Esophagus mucosa (tissue), 1 donor: ENCODE measurements at regions not wholly inside any gene's neighbourhood (a gene's known extent, or its start where the extent isn't known, plus 50 kb on each side); places are given as distances from the start of the nearest gene placed in this dataset.

Source experiments
- ATAC-seq: fragments of 200-7000 bp; cut with Tn5 transposase; one replicate; pipeline ENCODE4 v1.9.1; 2020
- donor health status: DM: yes; HTN: yes; CAD: no.

DNA sequence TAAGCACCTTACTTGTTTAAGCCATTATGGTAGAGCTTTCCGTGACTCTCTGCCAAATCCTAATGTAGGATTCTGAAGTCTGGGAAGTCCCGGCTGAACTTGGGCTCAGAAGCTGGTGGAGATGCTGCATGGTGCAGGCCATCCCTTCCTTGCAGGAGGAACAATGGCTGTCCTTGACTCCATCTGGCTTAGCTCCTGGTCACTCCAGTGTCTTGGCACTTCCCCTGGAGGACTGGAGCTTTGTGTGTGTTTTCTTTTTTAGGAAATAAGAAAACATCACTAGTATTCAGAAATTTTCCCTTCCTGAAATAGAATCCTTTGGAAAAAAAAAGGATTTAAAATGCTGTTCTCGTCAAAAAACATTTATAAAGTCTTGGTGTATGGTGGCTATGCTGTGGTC is 209.3 kb upstream of the ROPN1 start:
- no peak for ATAC-seq

DNA sequence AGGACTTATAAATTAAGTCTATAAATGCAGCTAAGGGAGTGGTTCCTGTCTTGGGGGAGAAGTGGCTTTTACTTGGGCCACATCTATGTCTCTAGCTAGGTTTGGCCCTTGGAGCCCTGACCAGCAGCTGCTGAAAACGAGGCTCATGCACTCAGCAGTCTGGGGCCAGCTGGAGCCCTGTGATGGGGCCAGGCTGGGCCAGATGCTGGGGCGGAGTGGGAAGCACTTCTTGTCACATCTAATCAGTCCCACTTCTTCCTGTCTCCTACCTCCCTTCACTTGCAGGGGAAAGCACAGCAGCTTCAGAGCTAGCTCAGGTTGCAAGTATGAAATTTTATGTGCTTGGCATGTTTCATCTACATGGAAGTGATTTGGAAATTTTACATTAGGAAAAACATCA is 209.9 kb upstream of the ROPN1 start:
- ATAC-seq = no peak

DNA sequence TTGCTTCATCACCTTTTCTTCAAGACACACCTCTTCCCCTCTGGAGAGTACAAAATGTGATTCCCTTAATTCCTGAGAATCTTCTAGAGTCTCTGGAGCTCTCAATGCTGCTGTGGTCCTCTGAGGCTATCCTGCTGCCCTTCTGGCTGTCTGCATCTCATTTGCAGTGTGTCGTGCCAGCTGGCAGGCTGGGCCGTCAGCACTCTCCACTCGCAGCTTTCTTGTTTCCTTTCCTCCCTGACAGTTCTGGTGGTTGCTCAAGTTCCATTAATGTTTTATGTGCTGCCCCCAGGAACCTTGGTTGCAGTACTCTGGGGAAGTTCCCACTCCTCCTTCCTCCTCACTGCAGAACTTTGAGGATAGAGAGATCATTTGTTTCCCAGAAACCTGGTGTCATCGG is 210.8 kb upstream of the ROPN1 start:
- no peak for ATAC-seq

DNA sequence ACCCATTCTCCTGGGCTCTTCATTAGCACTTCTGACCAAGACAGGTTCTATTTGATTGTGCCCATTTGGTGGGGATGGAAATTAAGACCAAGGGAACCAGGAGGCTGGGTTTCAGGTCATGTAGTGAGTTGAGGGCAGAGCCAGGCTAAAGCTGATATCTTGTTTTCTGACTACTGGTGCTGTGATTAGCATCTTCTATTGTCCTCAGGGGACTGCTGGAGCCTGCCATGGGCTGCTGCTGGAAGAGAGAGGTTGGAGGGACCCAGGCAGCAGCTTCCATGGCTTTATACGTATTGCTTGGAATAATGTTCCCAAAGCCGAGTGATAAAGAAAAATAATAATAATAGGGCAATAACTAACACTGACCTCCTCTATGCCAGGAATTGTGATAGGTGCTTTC is 211.4 kb upstream of the ROPN1 start:
- no peak for ATAC-seq

DNA sequence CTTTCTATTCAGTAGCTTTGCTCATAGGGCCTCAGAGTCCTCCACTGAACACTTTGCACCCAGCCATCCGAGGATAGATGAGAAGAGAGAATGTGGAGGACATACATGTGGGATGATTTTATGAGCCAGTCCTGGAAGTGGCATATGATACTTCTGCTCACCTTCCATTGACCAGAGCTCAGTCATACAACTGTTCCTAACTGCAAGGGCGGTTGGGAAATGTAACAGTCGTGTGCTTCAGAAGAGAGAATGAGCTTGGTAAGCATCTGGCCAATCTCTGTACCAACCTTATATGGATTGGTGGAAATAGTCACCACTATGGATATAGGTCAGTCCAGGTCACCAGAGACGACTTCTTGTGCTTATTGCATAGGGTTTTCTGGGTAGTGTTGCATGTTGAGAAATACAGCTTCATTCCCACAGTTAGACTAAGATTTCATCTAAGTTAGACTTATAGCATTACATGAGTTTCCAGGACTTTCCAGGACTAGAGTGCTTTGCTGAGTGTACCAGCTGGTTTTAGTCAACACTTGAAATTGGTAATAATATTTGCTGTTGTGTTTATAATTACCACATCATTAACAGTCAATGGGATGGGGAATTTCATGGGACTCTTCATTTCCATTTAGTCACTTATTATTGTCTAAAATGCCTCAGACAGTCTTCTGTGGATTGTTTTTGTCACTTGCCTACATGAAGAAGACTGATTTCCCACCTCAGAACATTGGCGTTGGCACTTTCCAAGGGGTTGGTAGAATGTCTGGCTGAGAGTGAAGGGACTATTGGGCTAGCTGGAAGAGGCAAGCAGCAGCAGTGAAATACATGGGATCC is 214.5 kb upstream of the ROPN1 start:
- no peak for ATAC-seq

DNA sequence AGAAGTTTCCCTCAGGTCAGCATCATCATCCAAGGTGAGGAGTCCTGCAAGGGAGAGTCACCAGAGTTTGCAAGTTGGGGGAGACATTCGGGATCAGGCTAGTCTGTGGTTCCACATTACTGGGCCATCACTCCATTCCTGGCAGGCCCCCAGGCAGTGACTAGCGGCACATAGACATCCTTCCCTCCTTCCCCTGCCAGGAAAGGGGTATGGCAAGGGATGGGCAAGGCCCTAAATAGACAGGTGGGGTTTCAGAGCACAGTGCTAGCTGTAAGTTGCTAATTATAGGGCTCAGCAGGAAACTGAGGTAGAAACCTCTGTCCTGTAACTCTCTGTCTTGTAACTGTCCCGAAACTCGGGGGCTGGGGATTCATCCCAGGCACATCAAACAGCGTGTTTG is 215.2 kb upstream of the ROPN1 start:
- no peak for ATAC-seq

DNA sequence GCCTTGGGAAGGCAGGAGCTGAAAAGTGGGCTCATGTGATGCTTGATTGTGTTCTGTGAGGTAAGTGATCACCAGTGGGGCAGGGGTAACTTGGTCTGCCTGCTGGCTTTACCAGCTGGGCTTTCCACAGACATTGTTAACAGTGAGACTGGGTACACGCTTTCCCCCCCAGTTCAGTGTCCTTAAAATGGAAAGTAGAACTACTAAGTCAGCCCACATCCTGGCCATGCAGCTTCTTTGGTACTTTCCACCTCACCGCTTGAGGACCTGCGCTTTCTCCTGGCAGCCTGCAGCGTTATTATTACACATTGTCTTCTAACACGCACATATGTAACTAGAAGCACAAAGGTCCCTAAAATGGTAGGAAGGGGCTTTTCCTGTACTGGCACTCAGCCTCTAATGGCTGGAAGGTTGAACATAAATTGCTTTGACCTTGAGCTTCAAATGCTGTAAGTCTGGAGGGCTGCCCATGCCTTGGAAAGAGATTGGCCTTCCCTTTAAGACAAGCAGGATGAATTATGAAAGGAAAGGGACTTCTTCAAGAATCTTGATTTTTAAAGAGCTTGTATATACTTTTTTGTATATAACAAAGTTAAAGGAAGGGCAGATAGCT is 216.1 kb upstream of the ROPN1 start:
- no peak for ATAC-seq

DNA sequence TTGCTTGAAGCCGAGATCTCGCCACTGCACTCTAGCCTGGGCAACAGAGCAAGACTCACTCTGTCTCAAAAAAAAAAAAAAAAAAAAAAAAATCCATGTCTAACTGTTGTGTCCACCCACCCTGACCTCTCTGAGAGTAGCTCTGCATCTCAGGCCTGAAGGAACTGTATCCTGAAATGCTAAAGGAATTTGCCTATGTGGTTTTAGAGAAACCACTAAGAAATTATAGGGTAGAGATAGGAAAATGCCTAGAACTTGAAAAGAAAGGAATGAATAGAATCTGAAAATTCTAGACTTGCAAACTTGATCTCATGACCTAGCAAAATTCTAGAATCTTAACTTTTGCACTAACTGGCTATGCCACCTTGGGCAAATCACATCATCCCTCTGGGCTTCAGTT is 217.5 kb upstream of the ROPN1 start:
- ATAC-seq = no peak

DNA sequence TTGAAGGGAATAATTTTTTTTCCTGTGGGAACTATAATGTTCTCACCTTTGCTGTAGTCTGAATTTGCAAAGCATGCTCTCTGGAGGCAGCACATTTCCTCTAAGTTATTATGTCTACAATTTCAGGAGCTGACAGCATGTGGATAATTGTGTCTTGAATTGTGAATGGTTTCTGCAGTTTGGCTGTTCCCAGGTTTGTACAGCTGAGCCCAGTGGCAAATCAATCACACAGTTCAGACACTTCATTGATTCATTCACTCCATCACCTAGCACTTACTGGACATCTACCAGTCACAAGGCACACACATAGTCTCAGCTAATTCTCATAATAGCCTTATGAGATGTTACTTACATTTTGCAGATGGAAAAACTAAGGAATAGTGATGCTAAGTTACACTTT is 219.0 kb upstream of the ROPN1 start:
- ATAC-seq = no peak

DNA sequence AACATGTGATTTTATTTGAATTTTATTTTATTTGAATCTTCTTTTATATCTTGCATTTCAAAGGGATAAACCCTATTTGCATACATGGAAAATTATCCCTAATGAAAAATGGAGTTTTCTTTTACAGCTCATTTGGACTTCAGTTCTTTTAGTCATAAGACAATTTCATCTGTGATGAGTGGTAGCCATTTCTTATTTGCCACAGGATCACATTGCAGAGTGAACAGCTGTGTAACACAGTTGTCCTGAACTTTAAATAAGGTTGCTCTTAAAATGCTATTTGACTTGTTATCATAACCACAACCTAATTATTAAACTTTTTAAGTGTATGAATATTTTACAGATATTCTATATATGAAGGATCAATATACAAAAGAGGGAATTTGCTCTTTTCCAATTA is 221.7 kb upstream of the ROPN1 start:
- no peak for ATAC-seq

DNA sequence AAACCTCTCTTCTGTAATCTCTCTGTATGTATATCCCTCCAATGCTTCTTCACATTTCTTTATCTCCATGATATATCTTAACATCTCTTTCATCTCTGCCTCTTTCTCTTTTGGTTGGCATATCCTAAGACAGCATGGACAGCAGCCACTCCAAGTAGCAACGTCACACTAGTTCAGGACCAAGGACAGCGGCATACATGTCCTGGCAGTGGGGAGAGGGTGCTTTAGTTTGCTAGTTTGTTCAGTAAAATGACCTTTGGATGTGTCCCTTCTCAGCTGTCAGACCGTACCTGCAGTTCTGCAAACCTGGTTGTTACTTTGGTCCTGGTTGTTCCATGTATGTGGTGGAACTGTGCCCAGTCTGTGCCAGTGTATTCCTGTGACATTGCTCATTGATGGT is 225.6 kb upstream of the ROPN1 start:
- ATAC-seq = peak; percentile 65

DNA sequence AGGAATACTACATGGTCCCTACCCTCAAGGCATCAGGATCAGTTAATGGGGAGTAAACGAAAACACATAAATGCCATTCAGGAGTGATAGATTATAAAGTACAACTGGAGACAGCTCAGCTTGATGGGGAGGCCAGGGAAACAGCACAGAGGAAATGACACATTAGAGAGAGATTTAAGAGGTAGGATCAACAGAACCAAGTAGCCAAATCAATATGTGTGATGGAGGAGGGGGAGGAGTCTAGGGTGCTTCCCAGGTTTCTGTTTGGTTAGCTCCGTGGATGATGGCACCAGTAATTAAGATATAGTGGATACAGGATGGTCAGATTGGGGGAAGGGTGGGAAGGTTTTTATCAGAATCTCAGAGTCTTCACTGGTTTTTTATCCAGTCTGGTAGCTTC is 229.5 kb upstream of the ROPN1 start:
- no peak for ATAC-seq

DNA sequence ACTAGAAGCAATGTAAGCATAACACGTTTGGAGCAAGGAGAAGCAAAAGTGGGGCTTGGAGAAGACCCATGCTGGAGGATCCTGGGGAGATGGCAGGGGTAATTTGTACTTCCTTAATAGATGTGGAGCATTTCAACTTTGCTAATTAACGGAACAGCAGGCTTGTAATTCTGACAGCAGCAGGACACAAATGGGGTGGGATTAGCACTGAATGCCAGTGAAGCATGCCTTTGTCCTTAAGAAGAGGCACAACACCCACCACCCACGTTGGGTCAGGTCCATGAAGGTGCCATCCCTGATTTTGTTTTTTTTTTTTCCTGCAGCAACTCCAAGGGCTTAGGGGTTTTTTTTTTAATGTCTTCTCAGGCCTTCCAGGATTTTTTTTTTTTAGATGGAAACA is 231.9 kb upstream of the ROPN1 start:
- ATAC-seq = no peak

DNA sequence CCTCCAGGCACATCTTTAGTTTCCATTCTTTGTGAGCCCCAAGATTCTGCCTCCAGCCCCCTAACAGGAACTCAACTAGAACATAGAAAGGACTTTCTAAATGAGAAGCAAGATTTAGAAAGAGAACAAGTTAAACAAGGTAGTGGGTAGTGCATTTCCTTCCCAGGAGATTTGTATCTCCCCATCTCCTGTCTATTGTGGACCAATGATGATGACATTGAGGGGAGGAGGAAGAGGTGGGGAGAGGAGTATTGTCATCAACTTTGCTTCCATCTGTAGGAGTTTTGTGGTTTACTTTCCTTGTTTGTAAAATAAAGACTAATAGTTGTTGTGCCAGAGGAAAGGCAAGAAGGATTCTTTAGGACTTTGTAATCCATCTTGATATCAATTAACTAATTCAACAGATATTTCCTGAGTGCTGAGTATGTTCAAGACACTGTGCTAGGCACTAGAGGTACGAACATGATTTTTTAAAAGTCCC is 235.3 kb upstream of the ROPN1 start:
- ATAC-seq = no peak

DNA sequence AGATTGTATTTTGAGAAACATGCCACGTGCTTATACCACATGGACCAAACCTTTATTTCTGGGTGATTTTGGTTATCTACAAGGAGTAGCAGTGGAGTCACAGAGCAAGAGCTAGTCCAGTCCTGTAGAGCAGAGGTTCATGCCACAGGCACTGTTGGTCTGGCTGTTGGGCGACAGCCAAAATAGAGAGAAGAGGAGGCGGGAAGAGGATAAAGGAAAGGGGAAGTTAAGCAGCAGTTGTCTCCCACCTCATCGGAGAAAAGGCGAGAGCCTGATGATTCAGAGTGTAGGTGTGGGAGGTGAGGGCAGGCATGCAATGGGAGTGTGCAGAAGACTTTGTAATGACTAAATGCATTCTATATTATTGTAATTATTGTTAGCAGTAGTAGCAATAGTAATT is 237.5 kb upstream of the ROPN1 start:
- ATAC-seq = peak; percentile 63

DNA sequence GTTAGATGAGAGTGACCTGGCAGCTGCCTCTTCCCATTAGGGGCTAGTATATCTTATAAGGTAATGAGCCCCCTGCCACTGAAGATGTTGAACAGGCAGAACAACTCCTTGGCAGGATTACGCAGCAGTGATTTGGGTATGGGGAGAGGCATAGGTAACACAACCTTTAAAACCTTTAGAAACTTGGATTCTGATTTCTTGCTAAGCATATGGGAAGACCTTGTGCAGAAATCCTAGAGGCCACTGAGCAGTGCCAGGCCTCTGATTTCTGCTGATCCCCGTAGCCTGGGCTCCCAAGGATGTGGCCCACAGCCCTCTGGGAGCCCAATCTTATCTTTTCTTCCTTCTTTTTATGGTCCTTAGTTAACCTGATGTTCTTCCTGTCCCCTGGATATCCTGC is 237.9 kb upstream of the ROPN1 start:
- no peak for ATAC-seq

DNA sequence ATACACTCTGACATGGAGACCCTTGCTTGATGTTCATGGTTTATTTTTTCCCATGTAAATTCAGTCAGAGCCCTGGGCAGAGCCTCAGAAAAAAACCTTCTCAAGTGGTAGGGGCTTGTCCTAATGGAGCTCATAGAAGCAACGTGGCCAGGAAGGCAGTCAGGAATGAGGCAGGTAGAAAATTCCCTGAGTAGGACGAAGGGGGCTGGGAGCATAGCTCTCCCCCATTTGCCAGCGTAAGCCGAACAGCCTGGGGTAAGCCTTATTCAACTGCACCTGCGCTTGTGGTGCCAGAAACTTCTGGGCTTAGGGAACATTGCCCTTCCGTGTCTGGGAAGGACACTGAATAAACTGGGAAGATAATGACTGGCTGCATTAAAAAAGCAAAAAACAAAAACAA is 238.5 kb upstream of the ROPN1 start:
- ATAC-seq = no peak

DNA sequence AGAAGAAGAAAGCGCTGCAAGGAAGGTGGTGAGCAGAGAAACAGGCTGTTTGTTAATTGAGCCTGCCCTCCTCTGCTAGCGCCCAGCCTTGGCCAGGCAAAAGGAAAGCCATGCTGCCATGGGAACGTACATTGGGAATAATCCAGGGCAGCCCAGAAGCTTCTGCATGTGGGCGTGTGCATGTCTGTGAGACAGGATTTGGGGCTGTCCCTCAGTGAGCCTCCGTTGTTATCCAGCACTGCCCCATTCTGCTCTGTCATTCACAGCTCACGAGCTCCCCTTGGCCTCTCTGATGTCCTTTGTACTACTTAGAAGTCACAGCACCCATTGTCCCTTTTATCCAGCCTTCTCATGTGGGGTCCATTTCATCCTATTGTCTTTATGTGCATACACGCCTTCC is 239.1 kb upstream of the ROPN1 start:
- ATAC-seq = no peak

DNA sequence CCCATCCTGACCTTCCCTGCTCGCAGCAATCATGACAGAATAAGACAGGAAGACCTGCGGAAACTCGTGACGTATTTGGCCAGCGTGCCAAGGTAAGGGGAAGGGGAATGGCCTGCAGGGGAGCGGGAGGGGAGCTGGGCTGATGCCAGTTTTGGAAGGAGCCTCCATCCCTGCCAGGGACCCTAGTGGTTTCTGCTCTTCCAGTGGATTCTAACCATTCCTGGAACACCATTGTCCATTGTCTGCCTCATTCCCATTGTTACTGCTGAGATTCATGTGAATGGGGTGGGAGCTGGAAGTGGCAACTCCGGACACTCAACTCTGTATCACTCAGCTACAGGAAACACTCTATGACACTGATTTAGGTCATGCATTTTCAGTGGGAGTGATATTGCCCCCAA is 242.9 kb upstream of the ROPN1 start:
- ATAC-seq = peak; percentile 23

DNA sequence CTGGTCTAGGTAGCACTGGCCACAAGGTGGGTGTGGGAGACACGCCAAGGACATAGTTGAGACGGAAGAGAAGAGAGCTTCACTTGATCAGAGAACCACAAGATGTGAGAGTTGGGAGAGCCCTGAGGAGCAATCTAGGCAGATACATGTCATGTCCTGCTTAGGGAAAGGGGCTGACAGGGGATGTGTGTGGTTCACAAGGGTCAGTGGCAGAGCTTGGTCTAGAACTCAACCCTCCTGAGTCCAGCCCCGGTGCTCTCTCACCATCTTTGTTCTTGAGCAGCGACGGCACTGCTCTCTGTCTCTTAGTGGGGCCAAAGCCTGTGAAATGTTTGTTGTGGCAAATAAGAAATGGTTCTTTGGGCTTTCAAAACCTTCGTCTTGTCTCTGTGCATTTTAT is 243.5 kb upstream of the ROPN1 start:
- no peak for ATAC-seq

DNA sequence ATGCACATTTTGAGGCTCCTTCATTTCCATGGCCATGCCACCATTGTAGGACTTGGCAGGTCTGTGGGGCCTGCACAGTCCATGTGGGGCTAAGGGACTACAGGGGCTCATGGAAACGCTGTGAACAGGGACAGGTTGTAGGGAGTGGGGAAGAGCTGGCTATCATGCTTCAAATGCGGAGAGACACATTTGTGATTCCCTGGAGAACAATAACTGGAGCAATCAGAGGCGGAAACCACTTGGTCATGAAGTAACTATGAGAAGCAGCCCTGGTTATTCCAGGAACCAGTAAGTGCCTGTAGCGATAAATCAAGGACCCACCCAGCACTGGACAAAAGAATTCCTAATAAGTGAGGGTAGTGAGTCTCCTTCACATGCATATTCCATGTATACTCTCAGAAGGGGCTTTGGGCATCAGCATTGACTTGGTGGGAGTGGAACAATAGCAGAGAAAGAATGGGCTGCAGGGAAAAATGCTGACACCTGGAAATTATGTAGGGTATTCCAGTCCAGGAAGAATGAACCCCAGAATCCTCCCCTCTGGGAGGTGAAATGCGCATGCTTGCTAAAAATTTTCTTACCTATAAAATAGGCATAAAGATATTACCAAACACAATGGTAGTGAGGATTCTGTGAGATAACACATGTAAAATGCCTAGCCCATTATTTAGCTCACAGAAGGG is 251.4 kb upstream of the ROPN1 start:
- ATAC-seq = no peak

DNA sequence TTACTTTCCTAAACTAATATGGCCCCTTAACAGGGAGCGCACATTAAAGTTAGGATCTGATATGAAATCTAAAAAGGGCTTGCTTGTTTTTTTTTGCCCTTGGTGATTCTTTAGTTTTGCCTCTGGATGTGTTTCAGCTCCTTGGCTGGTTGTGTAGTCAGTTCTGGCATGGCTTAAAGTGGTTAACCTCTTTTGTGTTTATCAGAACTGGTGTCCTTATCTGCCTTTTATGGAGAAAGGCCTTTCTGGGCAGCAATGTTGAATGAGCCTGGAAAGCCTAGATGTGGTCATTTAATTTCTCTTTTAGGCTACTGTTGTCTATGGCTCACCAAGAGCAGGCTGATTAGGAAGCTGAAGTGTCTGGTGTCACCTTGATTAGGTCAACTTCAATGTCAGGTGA is 254.5 kb upstream of the ROPN1 start:
- ATAC-seq = no peak

DNA sequence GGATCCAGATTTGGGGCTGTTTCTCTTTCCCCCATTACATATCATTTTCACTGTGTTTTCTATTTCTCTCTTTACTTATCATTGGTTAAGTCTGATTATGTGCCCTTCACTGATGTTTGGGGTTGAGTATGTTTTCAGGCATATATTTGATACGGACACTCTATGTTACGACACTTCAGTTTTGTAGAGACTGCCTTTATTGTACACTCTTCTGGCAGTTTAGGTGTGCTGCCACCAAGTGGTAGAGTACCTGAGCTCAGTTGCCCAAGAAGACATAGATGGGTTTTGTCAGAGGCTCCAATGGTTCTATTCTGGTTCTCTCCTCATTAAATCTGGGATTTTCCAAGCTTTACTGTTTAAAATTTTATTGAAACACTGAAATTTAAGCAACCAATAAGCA is 255.0 kb upstream of the ROPN1 start:
- ATAC-seq = peak; percentile 44

DNA sequence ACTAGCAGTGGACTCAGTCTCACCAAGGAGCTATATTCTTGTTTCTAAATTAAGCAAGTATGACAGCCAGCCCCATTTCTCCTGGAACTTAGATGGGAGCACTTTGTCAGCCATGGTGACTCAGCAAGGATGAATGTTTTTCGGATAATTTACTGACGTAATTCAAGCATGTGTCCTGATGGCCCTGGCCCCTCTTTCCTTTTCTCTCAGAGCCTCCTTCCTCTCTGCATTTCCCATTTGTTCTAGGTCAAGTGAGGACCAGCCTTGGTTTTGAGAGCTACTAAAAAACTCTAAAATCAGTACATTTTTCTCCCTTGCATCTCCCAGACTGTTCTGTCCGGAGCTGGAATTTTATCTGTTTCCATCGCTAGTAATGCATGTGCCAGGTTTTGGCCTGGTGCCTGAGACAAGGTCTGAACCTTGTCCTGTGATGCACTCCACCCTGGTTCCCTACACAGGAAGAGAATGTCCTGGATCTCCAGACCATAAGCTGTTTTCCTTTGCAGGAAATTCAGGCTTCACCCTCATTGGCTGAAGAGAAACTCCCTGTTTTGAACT is 256.6 kb upstream of the ROPN1 start:
- ATAC-seq = peak; percentile 13
